ENCODE measurements at regions not wholly inside any gene's neighbourhood (a gene's known extent, or its start where the extent isn't known, plus 50 kb on each side); places are given as distances from the start of the nearest gene placed in this dataset.

GRCh38 chr5:176166427-176166826, 71.8 kb upstream of the SIMC1 start:
- Histone ChIP-seq H3K4me3 (no peak overlapping the region), H3K4me1 (no peaks in the 10 kb centered on the region), H3K27ac (no peak overlapping the region), H3K36me3 (no peaks in the 10 kb centered on the region), H3K27me3 (no peaks in the 10 kb centered on the region), H3K9me3 (peaks cover 0 to 3% (median 0%) of the 10 kb centered on the region in 4 donors)
- intact Hi-C loops (cut with DNase I) = no loop called here
- WGBS, 2 donors = 24 to 62% methylated on average over 4 of the region's 4 CpGs
- no peak for DNase-seq
- TF ChIP-seq EP300 (IDR thresholded peaks at IDR 0.05) = no peak
- TF ChIP-seq POLR2A (IDR thresholded peaks at IDR 0.05) = no peak
- no peak for TF ChIP-seq POLR2AphosphoS5 (IDR thresholded peaks at IDR 0.05)
- TF ChIP-seq, protein P1, sequence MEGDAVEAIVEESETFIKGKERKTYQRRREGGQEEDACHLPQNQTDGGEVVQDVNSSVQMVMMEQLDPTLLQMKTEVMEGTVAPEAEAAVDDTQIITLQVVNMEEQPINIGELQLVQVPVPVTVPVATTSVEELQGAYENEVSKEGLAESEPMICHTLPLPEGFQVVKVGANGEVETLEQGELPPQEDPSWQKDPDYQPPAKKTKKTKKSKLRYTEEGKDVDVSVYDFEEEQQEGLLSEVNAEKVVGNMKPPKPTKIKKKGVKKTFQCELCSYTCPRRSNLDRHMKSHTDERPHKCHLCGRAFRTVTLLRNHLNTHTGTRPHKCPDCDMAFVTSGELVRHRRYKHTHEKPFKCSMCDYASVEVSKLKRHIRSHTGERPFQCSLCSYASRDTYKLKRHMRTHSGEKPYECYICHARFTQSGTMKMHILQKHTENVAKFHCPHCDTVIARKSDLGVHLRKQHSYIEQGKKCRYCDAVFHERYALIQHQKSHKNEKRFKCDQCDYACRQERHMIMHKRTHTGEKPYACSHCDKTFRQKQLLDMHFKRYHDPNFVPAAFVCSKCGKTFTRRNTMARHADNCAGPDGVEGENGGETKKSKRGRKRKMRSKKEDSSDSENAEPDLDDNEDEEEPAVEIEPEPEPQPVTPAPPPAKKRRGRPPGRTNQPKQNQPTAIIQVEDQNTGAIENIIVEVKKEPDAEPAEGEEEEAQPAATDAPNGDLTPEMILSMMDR (IDR thresholded peaks at IDR 0.05) = no peak

GRCh38 chr5:176167800-176168199, 70.4 kb upstream of the SIMC1 start:
- Histone ChIP-seq H3K36me3 (no peaks in the 10 kb centered on the region), H3K9me3 (peaks cover 0 to 3% (median 0%) of the 10 kb centered on the region in 4 donors), H3K4me3 (no peak overlapping the region), H3K4me1 (no peaks in the 10 kb centered on the region), H3K27ac (no peak overlapping the region), H3K27me3 (no peaks in the 10 kb centered on the region)
- WGBS, 2 donors = 52 to 84% methylated on average over 6 of the region's 6 CpGs
- DNase-seq = no peak
- intact Hi-C loops (cut with DNase I) = no loop called here
- TF ChIP-seq POLR2AphosphoS5 (IDR thresholded peaks at IDR 0.05) (no peak), EP300 (IDR thresholded peaks at IDR 0.05) (no peak), POLR2A (IDR thresholded peaks at IDR 0.05) (no peak)
- TF ChIP-seq, protein P1 (IDR thresholded peaks at IDR 0.05) = no peak

- Histone ChIP-seq H3K4me1 (no peaks in the 10 kb centered on the region), H3K27ac (no peak overlapping the region), H3K9me3 (no peaks in the 10 kb centered on the region), H3K27me3 (peaks cover 0 to 3% (median 0%) of the 10 kb centered on the region in 3 donors), H3K36me3 (no peaks in the 10 kb centered on the region), H3K4me3 (no peak overlapping the region)
- 51 to 59% methylated on average over 3 of the region's 3 CpGs for WGBS, 2 donors
- TF ChIP-seq POLR2A (IDR thresholded peaks at IDR 0.05) (no peak), POLR2AphosphoS5 (IDR thresholded peaks at IDR 0.05) (no peak), EP300 (IDR thresholded peaks at IDR 0.05) (no peak)
- TF ChIP-seq, protein P1 (IDR thresholded peaks at IDR 0.05) = no peak
- DNase-seq = no peak
- intact Hi-C loops (cut with DNase I) = no loop called here
Measured at GRCh38 chr5:176169393-176170063, 68.7 kb upstream of the SIMC1 start.

GRCh38 chr5:176170084-176170483, 68.1 kb upstream of the SIMC1 start:
- no peak for DNase-seq
- TF ChIP-seq, protein P1 (IDR thresholded peaks at IDR 0.05) = no peak
- TF ChIP-seq POLR2AphosphoS5 (IDR thresholded peaks at IDR 0.05) = no peak
- TF ChIP-seq EP300 (IDR thresholded peaks at IDR 0.05) = no peak
- TF ChIP-seq POLR2A (IDR thresholded peaks at IDR 0.05) = no peak
- Histone ChIP-seq H3K4me1 (no peaks in the 10 kb centered on the region), H3K9me3 (no peaks in the 10 kb centered on the region), H3K4me3 (no peak overlapping the region), H3K27ac (no peak overlapping the region), H3K36me3 (no peaks in the 10 kb centered on the region), H3K27me3 (peaks cover 0 to 3% (median 0%) of the 10 kb centered on the region in 3 donors)
- WGBS, 2 donors = 36 to 61% methylated on average over 2 of the region's 2 CpGs
- intact Hi-C loops (cut with DNase I) = no loop called here

Measured in sigmoid colon (tissue), 6 donors.